ENCODE measurements at regions not wholly inside any gene's neighbourhood (a gene's known extent, or its start where the extent isn't known, plus 50 kb on each side); places are given as distances from the start of the nearest gene placed in this dataset.

GRCh38 chr2:149745396-149746230, 158.0 kb upstream of the MMADHC start:
- CTCF ChIA-PET: interaction anchor here (0.6 kb wide), 1 partner anchor 1500 kb away, joined by 3 read pairs; no protein-coding TSS in a partner anchor

GRCh38 chr2:149744865-149745264, 157.3 kb upstream of the MMADHC start:
- Mint-ChIP-seq H3K9me3 (no peaks in the 10 kb centered on the region), H3K36me3 (ENCODE audit: low read depth) (no peaks in the 10 kb centered on the region), H3K27me3 (no peaks in the 10 kb centered on the region), H3K4me1 (no peaks in the 10 kb centered on the region), H3K27ac (no peak overlapping the region), H3K4me3 (no peak overlapping the region)
- CTCF ChIA-PET: no interaction called here
- POLR2A ChIA-PET: no interaction called here
- DNase-seq: no peak

More at GRCh38 chr2:149745396-149746230, 158.0 kb upstream of the MMADHC start:
- Mint-ChIP-seq H3K27me3 (no peaks in the 10 kb centered on the region), H3K4me3 (no peak overlapping the region), H3K36me3 (ENCODE audit: low read depth) (no peaks in the 10 kb centered on the region), H3K9me3 (no peaks in the 10 kb centered on the region), H3K4me1 (no peaks in the 10 kb centered on the region), H3K27ac (no peak overlapping the region)
- POLR2A ChIA-PET: no interaction called here
- no peak for DNase-seq

GRCh38 chr2:149743842-149744448, 156.4 kb upstream of the MMADHC start:
- no peaks in the 10 kb centered on the region for H3K4me1 Mint-ChIP-seq
- ChIA-PET POLR2A (no interaction called here), CTCF (no interaction called here)
- DNase-seq: no peak
- H3K27ac Mint-ChIP-seq: no peak overlapping the region
- H3K27me3 Mint-ChIP-seq: no peaks in the 10 kb centered on the region
- H3K9me3 Mint-ChIP-seq: no peaks in the 10 kb centered on the region
- no peaks in the 10 kb centered on the region for H3K36me3 Mint-ChIP-seq (ENCODE audit: low read depth)
- no peak overlapping the region for H3K4me3 Mint-ChIP-seq

GRCh38 chr2:149741646-149742045, 154.1 kb upstream of the MMADHC start:
- CTCF ChIA-PET: no interaction called here
- Mint-ChIP-seq H3K4me1 (no peaks in the 10 kb centered on the region), H3K36me3 (ENCODE audit: low read depth) (no peaks in the 10 kb centered on the region), H3K9me3 (no peaks in the 10 kb centered on the region), H3K27ac (no peak overlapping the region), H3K4me3 (no peak overlapping the region), H3K27me3 (peaks cover under 1% of the 10 kb centered on the region)
- POLR2A ChIA-PET: no interaction called here
- DNase-seq: no peak

GRCh38 chr2:149740490-149740889, 152.9 kb upstream of the MMADHC start:
- no peaks in the 10 kb centered on the region for H3K36me3 Mint-ChIP-seq (ENCODE audit: low read depth)
- no peaks in the 10 kb centered on the region for H3K4me1 Mint-ChIP-seq
- no peak for DNase-seq
- no peak overlapping the region for H3K4me3 Mint-ChIP-seq
- ChIA-PET POLR2A (no interaction called here), CTCF (no interaction called here)
- no peaks in the 10 kb centered on the region for H3K9me3 Mint-ChIP-seq
- H3K27me3 Mint-ChIP-seq: peaks cover 1% of the 10 kb centered on the region
- H3K27ac Mint-ChIP-seq: no peak overlapping the region

- Mint-ChIP-seq H3K4me3 (no peak overlapping the region), H3K4me1 (no peaks in the 10 kb centered on the region), H3K36me3 (ENCODE audit: low read depth) (no peaks in the 10 kb centered on the region), H3K9me3 (no peaks in the 10 kb centered on the region), H3K27me3 (peaks cover 1% of the 10 kb centered on the region), H3K27ac (no peak overlapping the region)
- DNase-seq: no peak
- POLR2A ChIA-PET: no interaction called here
- CTCF ChIA-PET: no interaction called here
Measured at GRCh38 chr2:149739883-149740265, 152.3 kb upstream of the MMADHC start.

- DNase-seq: no peak
- peaks cover 1% of the 10 kb centered on the region for H3K27me3 Mint-ChIP-seq
- no peaks in the 10 kb centered on the region for H3K36me3 Mint-ChIP-seq (ENCODE audit: low read depth)
- CTCF ChIA-PET: interaction anchor here (0.6 kb wide), 1 partner anchor 510 kb away, joined by 3 read pairs; no protein-coding TSS in a partner anchor
- H3K27ac Mint-ChIP-seq: no peak overlapping the region
- no peaks in the 10 kb centered on the region for H3K9me3 Mint-ChIP-seq
- POLR2A ChIA-PET: no interaction called here
- H3K4me3 Mint-ChIP-seq: no peak overlapping the region
- no peaks in the 10 kb centered on the region for H3K4me1 Mint-ChIP-seq
Measured at GRCh38 chr2:149739171-149739882, 151.8 kb upstream of the MMADHC start.

GRCh38 chr2:149738767-149739166, 151.2 kb upstream of the MMADHC start:
- Mint-ChIP-seq H3K27ac (no peak overlapping the region), H3K4me3 (no peak overlapping the region), H3K27me3 (peaks cover 1% of the 10 kb centered on the region), H3K4me1 (no peaks in the 10 kb centered on the region), H3K36me3 (ENCODE audit: low read depth) (no peaks in the 10 kb centered on the region), H3K9me3 (no peaks in the 10 kb centered on the region)
- DNase-seq: no peak
- POLR2A ChIA-PET: no interaction called here
- CTCF ChIA-PET: interaction anchor here (0.6 kb wide), 1 partner anchor 510 kb away, joined by 3 read pairs; no protein-coding TSS in a partner anchor

- no peak overlapping the region for H3K27ac Mint-ChIP-seq
- DNase-seq: no peak
- peaks cover 1% of the 10 kb centered on the region for H3K27me3 Mint-ChIP-seq
- ChIA-PET POLR2A (no interaction called here), CTCF (no interaction called here)
- no peaks in the 10 kb centered on the region for H3K4me1 Mint-ChIP-seq
- H3K9me3 Mint-ChIP-seq: no peaks in the 10 kb centered on the region
- H3K36me3 Mint-ChIP-seq (ENCODE audit: low read depth): no peaks in the 10 kb centered on the region
- no peak overlapping the region for H3K4me3 Mint-ChIP-seq
Measured at GRCh38 chr2:149737896-149738295, 150.3 kb upstream of the MMADHC start.

- H3K4me1 Mint-ChIP-seq: no peaks in the 10 kb centered on the region
- POLR2A ChIA-PET: no interaction called here
- H3K9me3 Mint-ChIP-seq: no peaks in the 10 kb centered on the region
- no peak for DNase-seq
- no peak overlapping the region for H3K27ac Mint-ChIP-seq
- CTCF ChIA-PET: interaction anchor here (0.6 kb wide), 2 partner anchors 54 to 88 kb away, joined by 3 read pairs; no protein-coding TSS in a partner anchor
- H3K4me3 Mint-ChIP-seq: no peak overlapping the region
- H3K36me3 Mint-ChIP-seq (ENCODE audit: low read depth): no peaks in the 10 kb centered on the region
- H3K27me3 Mint-ChIP-seq: peaks cover 1% of the 10 kb centered on the region
Measured at GRCh38 chr2:149735237-149735958, 147.8 kb upstream of the MMADHC start.

GRCh38 chr2:149733936-149734685, 146.5 kb upstream of the MMADHC start:
- POLR2A ChIA-PET: no interaction called here
- Mint-ChIP-seq H3K27ac (no peak overlapping the region), H3K36me3 (ENCODE audit: low read depth) (no peaks in the 10 kb centered on the region), H3K4me3 (no peak overlapping the region), H3K27me3 (peaks cover 1% of the 10 kb centered on the region), H3K9me3 (no peaks in the 10 kb centered on the region), H3K4me1 (no peaks in the 10 kb centered on the region)
- DNase-seq: no peak
- CTCF ChIA-PET: no interaction called here

- H3K27ac Mint-ChIP-seq: no peak overlapping the region
- H3K4me1 Mint-ChIP-seq: no peaks in the 10 kb centered on the region
- peaks cover 1% of the 10 kb centered on the region for H3K27me3 Mint-ChIP-seq
- no peaks in the 10 kb centered on the region for H3K36me3 Mint-ChIP-seq (ENCODE audit: low read depth)
- ChIA-PET CTCF (no interaction called here), POLR2A (no interaction called here)
- no peaks in the 10 kb centered on the region for H3K9me3 Mint-ChIP-seq
- DNase-seq: no peak
- H3K4me3 Mint-ChIP-seq: no peak overlapping the region
Measured at GRCh38 chr2:149732730-149733290, 145.2 kb upstream of the MMADHC start.
